ENCODE measurements at regions not wholly inside any gene's neighbourhood (a gene's known extent, or its start where the extent isn't known, plus 50 kb on each side); places are given as distances from the start of the nearest gene placed in this dataset.

DNA sequence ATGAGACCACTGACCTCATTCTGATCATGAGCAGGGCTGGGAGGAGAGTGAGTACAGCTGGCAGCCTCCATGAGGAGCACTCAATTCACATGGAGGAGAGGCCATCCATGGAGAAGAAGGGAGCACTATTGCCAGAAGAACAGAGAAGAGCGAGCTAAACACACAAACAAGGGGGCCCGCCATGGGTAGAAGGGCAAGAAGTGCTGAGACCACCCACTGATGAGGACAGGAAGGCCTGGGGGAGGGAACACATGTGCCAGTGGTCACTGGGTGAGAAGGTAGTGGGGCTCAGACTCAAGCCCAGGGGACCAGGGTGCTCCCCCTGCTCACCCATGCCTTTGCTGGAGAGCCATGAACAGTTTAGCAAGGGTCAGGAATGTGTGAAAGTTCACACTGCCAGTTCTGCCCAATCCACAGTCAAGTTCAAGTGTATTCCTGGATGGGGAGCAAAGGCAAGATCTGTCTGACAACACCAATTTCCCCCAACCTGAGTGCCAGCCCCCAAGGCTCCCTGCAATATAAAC lies 57.7 kb downstream of the TTC32 start:
- Histone ChIP-seq H4K20me1 (ENCODE audit: insufficient read depth, low read length) (no peaks in the 10 kb centered on the region), H3K4me3 (ENCODE audit: low read depth, low read length, poor library complexity, severe bottlenecking) (no peak overlapping the region), H3K27ac (ENCODE audit: low read depth, low read length, poor library complexity, severe bottlenecking) (no peak overlapping the region), H3K9me3 (ENCODE audit: low read length) (no peaks in the 10 kb centered on the region), H3K9me2 (ENCODE audit: low read depth, low read length) (no peaks in the 10 kb centered on the region), H3K36me3 (ENCODE audit: insufficient read depth, low read length) (no peaks in the 10 kb centered on the region), H3K27me3 (ENCODE audit: insufficient read depth, low read length) (no peaks in the 10 kb centered on the region), H3K4me1 (ENCODE audit: insufficient read depth, low read length, severe bottlenecking) (no peaks in the 10 kb centered on the region), H3K9ac (ENCODE audit: low read length) (no peak overlapping the region), H3K79me2 (ENCODE audit: insufficient read depth, low read length) (no peaks in the 10 kb centered on the region), H3F3A (ENCODE audit: insufficient read depth, low read length) (no peaks in the 10 kb centered on the region), H2AFZ (ENCODE audit: low read length) (no peak overlapping the region), H3K4me2 (ENCODE audit: low read length) (no peak overlapping the region)
- no peak for TF ChIP-seq EZH2 (IDR thresholded peaks at IDR 0.05; ENCODE audit: borderline replicate concordance, low read length)
- TF ChIP-seq, protein P1, sequence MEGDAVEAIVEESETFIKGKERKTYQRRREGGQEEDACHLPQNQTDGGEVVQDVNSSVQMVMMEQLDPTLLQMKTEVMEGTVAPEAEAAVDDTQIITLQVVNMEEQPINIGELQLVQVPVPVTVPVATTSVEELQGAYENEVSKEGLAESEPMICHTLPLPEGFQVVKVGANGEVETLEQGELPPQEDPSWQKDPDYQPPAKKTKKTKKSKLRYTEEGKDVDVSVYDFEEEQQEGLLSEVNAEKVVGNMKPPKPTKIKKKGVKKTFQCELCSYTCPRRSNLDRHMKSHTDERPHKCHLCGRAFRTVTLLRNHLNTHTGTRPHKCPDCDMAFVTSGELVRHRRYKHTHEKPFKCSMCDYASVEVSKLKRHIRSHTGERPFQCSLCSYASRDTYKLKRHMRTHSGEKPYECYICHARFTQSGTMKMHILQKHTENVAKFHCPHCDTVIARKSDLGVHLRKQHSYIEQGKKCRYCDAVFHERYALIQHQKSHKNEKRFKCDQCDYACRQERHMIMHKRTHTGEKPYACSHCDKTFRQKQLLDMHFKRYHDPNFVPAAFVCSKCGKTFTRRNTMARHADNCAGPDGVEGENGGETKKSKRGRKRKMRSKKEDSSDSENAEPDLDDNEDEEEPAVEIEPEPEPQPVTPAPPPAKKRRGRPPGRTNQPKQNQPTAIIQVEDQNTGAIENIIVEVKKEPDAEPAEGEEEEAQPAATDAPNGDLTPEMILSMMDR (IDR thresholded peaks at IDR 0.05; ENCODE audit: low read length): no peak

DNA sequence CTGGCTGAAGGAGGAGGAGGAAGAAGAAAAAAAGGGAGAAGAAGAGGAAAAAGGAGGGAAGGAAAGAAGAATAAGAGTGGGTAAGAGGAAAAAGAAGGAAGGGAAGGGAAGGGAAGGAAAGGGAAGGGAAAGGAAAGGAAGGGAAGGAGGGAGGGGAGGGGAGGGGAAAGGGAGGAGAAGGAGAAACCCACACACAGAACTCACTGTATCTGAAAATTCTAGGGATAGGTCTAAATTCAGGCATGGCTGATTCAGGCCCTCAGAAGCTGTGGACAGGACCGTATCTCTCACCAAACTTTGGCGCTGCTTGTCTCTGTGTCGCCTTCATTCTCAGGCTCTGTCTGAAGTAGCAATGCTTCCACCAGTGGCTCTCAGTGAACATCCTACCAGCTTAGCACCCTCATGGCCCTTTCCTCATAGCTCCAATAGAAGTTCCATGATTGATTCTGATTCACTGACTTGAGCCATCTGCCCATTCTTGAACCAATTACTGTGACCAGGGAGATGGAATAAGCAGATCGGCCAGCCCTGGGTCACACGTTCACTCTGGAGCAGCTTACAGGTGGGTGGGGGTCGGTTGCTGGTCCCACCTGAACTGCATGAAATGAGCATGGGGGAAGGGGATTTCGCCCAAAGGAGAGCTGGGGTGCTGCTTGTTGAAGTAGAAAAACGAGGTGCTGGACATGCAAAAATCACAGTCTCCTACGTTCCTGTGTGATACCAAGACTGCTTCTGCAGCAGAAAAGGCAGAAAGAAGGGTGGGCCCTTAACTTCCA lies 59.7 kb downstream of the TTC32 start:
- TF ChIP-seq, protein P1 (IDR thresholded peaks at IDR 0.05; ENCODE audit: low read length): no peak
- TF ChIP-seq EZH2 (IDR thresholded peaks at IDR 0.05; ENCODE audit: borderline replicate concordance, low read length): no peak
- Histone ChIP-seq H3F3A (ENCODE audit: insufficient read depth, low read length) (no peaks in the 10 kb centered on the region), H3K9me2 (ENCODE audit: low read depth, low read length) (no peaks in the 10 kb centered on the region), H3K4me2 (ENCODE audit: low read length) (no peak overlapping the region), H3K9me3 (ENCODE audit: low read length) (no peaks in the 10 kb centered on the region), H2AFZ (ENCODE audit: low read length) (no peak overlapping the region), H3K79me2 (ENCODE audit: insufficient read depth, low read length) (no peaks in the 10 kb centered on the region), H3K36me3 (ENCODE audit: insufficient read depth, low read length) (no peaks in the 10 kb centered on the region), H3K4me3 (ENCODE audit: low read depth, low read length, poor library complexity, severe bottlenecking) (no peak overlapping the region), H3K27ac (ENCODE audit: low read depth, low read length, poor library complexity, severe bottlenecking) (no peak overlapping the region), H3K9ac (ENCODE audit: low read length) (no peak overlapping the region), H4K20me1 (ENCODE audit: insufficient read depth, low read length) (no peaks in the 10 kb centered on the region), H3K4me1 (ENCODE audit: insufficient read depth, low read length, severe bottlenecking) (no peaks in the 10 kb centered on the region), H3K27me3 (ENCODE audit: insufficient read depth, low read length) (no peaks in the 10 kb centered on the region)

DNA sequence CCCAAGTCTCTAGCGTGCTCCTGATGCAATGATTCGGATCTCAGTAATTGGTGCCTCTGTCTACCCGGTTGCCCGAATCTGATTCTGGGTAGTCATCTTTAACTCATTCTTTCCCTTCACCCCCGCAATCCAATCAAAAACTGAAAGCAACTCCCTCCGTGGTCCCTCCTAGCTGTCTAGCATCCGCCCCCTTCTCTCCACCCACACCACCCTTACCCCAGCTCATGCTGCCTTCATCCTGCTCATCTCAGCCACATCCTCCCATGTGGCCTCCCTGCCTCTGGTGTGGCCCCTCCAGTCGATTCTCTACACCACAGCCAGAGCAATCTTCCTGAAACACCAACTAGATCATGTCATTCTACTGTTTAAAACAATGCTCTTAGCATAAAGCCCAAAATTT lies 62.3 kb downstream of the TTC32 start:
- no peaks in the 10 kb centered on the region for H3K79me2 ChIP-seq (ENCODE audit: insufficient read depth, low read length)
- H3K9me2 ChIP-seq (ENCODE audit: low read depth, low read length): no peaks in the 10 kb centered on the region
- no peaks in the 10 kb centered on the region; the same call in 1 of the 2 replicates for H3K27me3 ChIP-seq (ENCODE audit: insufficient read depth, low read length)
- no peak overlapping the region for H3K4me2 ChIP-seq (ENCODE audit: low read length)
- H3K4me1 ChIP-seq (ENCODE audit: insufficient read depth, low read length, severe bottlenecking): no peaks in the 10 kb centered on the region
- TF ChIP-seq, protein P1 (IDR thresholded peaks at IDR 0.05; ENCODE audit: low read length): no peak
- no peak for TF ChIP-seq EZH2 (IDR thresholded peaks at IDR 0.05; ENCODE audit: borderline replicate concordance, low read length)
- H3K4me3 ChIP-seq (ENCODE audit: low read depth, low read length, poor library complexity, severe bottlenecking): no peak overlapping the region
- H3F3A ChIP-seq (ENCODE audit: insufficient read depth, low read length): no peaks in the 10 kb centered on the region
- no peaks in the 10 kb centered on the region for H3K36me3 ChIP-seq (ENCODE audit: insufficient read depth, low read length)
- no peak overlapping the region for H3K9ac ChIP-seq (ENCODE audit: low read length)
- no peaks in the 10 kb centered on the region for H4K20me1 ChIP-seq (ENCODE audit: insufficient read depth, low read length)
- H2AFZ ChIP-seq (ENCODE audit: low read length): no peak overlapping the region
- no peaks in the 10 kb centered on the region for H3K9me3 ChIP-seq (ENCODE audit: low read length)
- H3K27ac ChIP-seq (ENCODE audit: low read depth, low read length, poor library complexity, severe bottlenecking): no peak overlapping the region

All from OCI-LY1 (cell line).